ENCODE measurements at regions not wholly inside any gene's neighbourhood (a gene's known extent, or its start where the extent isn't known, plus 50 kb on each side); places are given as distances from the start of the nearest gene placed in this dataset.

GRCh38 chr1:25089772-25090171 lies 142.5 kb downstream of the SYF2 start:
- H3F3A ChIP-seq (ENCODE audit: control insufficient read depth, insufficient read depth): no peaks in the 10 kb centered on the region
- H3K4me3 ChIP-seq (ENCODE audit: low read length): no peak overlapping the region
- peaks cover 6% of the 10 kb centered on the region for H3K27me3 ChIP-seq (ENCODE audit: control insufficient read depth, low read length)
- H3K9me2 ChIP-seq (replicated peaks; ENCODE audit: control insufficient read depth, low read length): no peaks in the 10 kb centered on the region
- no peaks in the 10 kb centered on the region for H3K9me3 ChIP-seq (ENCODE audit: control insufficient read depth, insufficient read depth, low read length)
- peaks cover 22% of the 10 kb centered on the region for H3K4me1 ChIP-seq (ENCODE audit: control insufficient read depth, low read length)
- H4K20me1 ChIP-seq (ENCODE audit: control insufficient read depth, insufficient read depth, low read depth, low read length): no peaks in the 10 kb centered on the region
- no peaks in the 10 kb centered on the region for H3K79me2 ChIP-seq (ENCODE audit: control insufficient read depth, low read length)
- no peak overlapping the region for H3K4me2 ChIP-seq (ENCODE audit: low read length)
- no peak for TF ChIP-seq EZH2phosphoT487 (IDR thresholded peaks at IDR 0.05; ENCODE audit: borderline replicate concordance, low read length)
- TF ChIP-seq, protein P1, sequence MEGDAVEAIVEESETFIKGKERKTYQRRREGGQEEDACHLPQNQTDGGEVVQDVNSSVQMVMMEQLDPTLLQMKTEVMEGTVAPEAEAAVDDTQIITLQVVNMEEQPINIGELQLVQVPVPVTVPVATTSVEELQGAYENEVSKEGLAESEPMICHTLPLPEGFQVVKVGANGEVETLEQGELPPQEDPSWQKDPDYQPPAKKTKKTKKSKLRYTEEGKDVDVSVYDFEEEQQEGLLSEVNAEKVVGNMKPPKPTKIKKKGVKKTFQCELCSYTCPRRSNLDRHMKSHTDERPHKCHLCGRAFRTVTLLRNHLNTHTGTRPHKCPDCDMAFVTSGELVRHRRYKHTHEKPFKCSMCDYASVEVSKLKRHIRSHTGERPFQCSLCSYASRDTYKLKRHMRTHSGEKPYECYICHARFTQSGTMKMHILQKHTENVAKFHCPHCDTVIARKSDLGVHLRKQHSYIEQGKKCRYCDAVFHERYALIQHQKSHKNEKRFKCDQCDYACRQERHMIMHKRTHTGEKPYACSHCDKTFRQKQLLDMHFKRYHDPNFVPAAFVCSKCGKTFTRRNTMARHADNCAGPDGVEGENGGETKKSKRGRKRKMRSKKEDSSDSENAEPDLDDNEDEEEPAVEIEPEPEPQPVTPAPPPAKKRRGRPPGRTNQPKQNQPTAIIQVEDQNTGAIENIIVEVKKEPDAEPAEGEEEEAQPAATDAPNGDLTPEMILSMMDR (IDR thresholded peaks at IDR 0.05; ENCODE audit: low read depth, low read length, poor library complexity, severe bottlenecking): no peak
- no peak overlapping the region for H3K27ac ChIP-seq (ENCODE audit: low read depth, low read length)
- no peaks in the 10 kb centered on the region for H3K36me3 ChIP-seq (ENCODE audit: control insufficient read depth, low read length)

GRCh38 chr1:25088946-25089345 lies 143.4 kb downstream of the SYF2 start:
- Histone ChIP-seq H3K79me2 (ENCODE audit: control insufficient read depth, low read length) (no peaks in the 10 kb centered on the region), H3K4me3 (ENCODE audit: low read length) (no peak overlapping the region), H3K4me1 (ENCODE audit: control insufficient read depth, low read length) (peaks cover 17% of the 10 kb centered on the region), H4K20me1 (ENCODE audit: control insufficient read depth, insufficient read depth, low read depth, low read length) (no peaks in the 10 kb centered on the region), H3F3A (ENCODE audit: control insufficient read depth, insufficient read depth) (no peaks in the 10 kb centered on the region), H3K36me3 (ENCODE audit: control insufficient read depth, low read length) (no peaks in the 10 kb centered on the region), H3K9me2 (replicated peaks; ENCODE audit: control insufficient read depth, low read length) (no peaks in the 10 kb centered on the region), H3K9me3 (ENCODE audit: control insufficient read depth, insufficient read depth, low read length) (no peaks in the 10 kb centered on the region), H3K27ac (ENCODE audit: low read depth, low read length) (no peak overlapping the region), H3K27me3 (ENCODE audit: control insufficient read depth, low read length) (peaks cover 8% of the 10 kb centered on the region), H3K4me2 (ENCODE audit: low read length) (no peak overlapping the region)
- TF ChIP-seq, protein P1 (IDR thresholded peaks at IDR 0.05; ENCODE audit: low read depth, low read length, poor library complexity, severe bottlenecking): no peak

DNA sequence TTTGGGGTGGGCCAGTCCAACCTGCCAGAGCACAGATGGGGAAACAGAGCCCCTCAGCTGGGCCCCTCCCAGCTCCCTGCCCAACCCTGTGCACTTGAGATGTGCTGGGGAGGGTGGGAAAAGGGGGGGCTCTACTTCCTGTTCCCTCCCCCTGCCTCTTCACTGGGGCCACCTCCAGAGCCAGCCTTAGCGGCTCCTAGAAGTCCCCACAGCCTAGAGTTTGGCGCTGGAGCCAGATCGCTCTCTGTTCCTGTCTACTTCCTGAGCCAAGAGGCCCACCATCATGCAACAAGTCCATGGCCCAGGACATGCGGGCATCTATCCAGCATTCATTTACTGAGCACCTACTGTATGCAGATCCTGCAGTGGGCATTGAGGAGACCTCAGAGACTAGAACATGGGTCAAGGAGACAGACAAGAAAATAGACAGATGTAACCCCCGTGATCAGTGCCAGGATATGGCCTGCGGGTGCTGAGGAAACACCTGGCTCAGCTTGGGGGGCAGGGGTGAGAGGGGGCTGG lies 144.1 kb downstream of the SYF2 start:
- Histone ChIP-seq H3K4me1 (ENCODE audit: control insufficient read depth, low read length) (peaks cover 10% of the 10 kb centered on the region), H3K9me3 (ENCODE audit: control insufficient read depth, insufficient read depth, low read length) (no peaks in the 10 kb centered on the region), H3K4me2 (ENCODE audit: low read length) (no peak overlapping the region), H3K4me3 (ENCODE audit: low read length) (no peak overlapping the region), H3K27ac (ENCODE audit: low read depth, low read length) (no peak overlapping the region), H3K9me2 (replicated peaks; ENCODE audit: control insufficient read depth, low read length) (no peaks in the 10 kb centered on the region), H3F3A (ENCODE audit: control insufficient read depth, insufficient read depth) (no peaks in the 10 kb centered on the region), H3K27me3 (ENCODE audit: control insufficient read depth, low read length) (peaks cover 8% of the 10 kb centered on the region), H3K79me2 (ENCODE audit: control insufficient read depth, low read length) (no peaks in the 10 kb centered on the region), H3K36me3 (ENCODE audit: control insufficient read depth, low read length) (no peaks in the 10 kb centered on the region), H4K20me1 (ENCODE audit: control insufficient read depth, insufficient read depth, low read depth, low read length) (no peaks in the 10 kb centered on the region)
- TF ChIP-seq EZH2phosphoT487 (IDR thresholded peaks at IDR 0.05; ENCODE audit: borderline replicate concordance, low read length): no peak
- TF ChIP-seq, protein P1 (IDR thresholded peaks at IDR 0.05; ENCODE audit: low read depth, low read length, poor library complexity, severe bottlenecking): no peak

Measured in DOHH2 (cell line).